ENCODE measurements at regions not wholly inside any gene's neighbourhood (a gene's known extent, or its start where the extent isn't known, plus 50 kb on each side); places are given as distances from the start of the nearest gene placed in this dataset.
"Not testable (repeated sequence)": the region's sequence is repeated elsewhere in the genome, so short reads cannot be mapped to it uniquely, and the experiment has no call there.

DNA sequence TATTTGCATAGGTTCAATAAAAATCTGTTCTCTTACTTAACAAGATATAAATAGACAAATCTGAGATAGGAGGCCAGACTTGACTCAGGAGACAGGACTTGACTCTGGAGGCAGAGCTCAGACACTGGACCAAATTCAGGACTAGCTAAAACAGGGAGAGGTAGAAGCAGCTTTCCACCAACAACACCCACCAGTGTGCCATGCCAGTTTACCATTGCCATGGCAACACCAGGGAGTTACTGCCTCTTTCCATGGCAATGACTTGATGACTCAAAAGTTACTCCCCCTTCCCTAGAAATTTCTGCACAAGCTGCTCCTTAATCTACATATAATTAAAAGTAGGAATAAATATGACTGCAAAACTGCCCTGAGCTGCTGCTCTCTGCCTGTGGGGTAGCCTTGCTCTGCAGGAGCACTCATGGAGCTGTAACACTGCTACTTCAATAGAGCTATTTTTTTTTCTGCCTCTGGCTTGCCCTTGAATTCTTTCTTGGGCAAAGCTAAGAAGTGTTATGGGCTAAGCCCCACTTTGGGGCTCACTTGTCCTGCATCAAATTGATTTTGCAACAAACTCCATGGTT lies 473.0 kb downstream of the PLK2 start:
- H3K4me1 Mint-ChIP-seq = no peaks in the 10 kb centered on the region
- ATAC-seq (replicated peaks) = no peak
- H3K27me3 Mint-ChIP-seq = peaks cover 12% of the 10 kb centered on the region
- no peak overlapping the region for H3K27ac Mint-ChIP-seq
- no peaks in the 10 kb centered on the region for H3K9me3 Mint-ChIP-seq
- H3K36me3 Mint-ChIP-seq (ENCODE audit: low read depth) = no peaks in the 10 kb centered on the region
- no peak overlapping the region for H3K4me3 Mint-ChIP-seq

DNA sequence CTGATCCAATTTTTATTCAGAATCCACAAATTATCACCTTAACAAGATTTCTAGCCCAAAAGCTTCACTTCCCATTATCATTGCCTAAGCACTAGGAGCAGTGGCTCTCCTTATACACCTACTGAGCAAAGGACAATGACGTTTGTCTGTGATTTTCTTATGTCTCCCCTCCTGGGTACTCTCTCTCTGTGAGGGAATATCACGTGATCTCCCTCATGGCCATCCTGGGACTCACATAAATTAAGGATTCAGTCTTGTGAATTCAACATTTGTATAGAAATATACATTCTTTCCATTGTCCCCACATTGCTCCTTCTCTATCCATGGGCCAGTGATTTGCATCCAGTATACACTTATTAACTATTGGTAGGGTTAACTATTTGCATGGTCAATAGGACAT lies 476.5 kb downstream of the PLK2 start:
- no peak overlapping the region for H3K27ac Mint-ChIP-seq
- H3K4me3 Mint-ChIP-seq = no peak overlapping the region
- ATAC-seq (replicated peaks) = no peak
- no peaks in the 10 kb centered on the region for H3K36me3 Mint-ChIP-seq (ENCODE audit: low read depth)
- H3K4me1 Mint-ChIP-seq = no peaks in the 10 kb centered on the region
- H3K9me3 Mint-ChIP-seq = no peaks in the 10 kb centered on the region
- no peaks in the 10 kb centered on the region for H3K27me3 Mint-ChIP-seq

DNA sequence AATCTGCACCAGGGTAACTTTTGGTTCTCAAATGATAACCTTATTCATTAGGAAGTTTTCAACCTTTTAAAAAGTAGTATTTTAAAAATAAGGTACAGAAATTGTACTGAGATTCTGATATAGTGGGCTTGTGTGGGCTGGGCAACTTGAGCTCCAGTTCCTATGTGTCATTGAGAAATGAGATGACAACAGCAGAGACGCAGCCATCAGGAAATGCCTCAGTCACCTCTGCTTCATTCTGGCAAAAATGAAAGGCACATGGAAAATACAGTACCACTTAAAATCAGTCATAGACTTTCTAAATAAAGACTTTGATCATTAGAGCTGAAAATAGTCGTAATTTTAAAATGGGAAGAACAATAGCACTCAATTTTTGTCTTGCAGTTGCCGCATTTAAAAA lies 480.2 kb downstream of the PLK2 start:
- no peak for ATAC-seq (replicated peaks)
- Mint-ChIP-seq H3K4me1 (no peaks in the 10 kb centered on the region), H3K27me3 (no peaks in the 10 kb centered on the region), H3K36me3 (ENCODE audit: low read depth) (no peaks in the 10 kb centered on the region), H3K4me3 (no peak overlapping the region), H3K9me3 (no peaks in the 10 kb centered on the region), H3K27ac (no peak overlapping the region)

DNA sequence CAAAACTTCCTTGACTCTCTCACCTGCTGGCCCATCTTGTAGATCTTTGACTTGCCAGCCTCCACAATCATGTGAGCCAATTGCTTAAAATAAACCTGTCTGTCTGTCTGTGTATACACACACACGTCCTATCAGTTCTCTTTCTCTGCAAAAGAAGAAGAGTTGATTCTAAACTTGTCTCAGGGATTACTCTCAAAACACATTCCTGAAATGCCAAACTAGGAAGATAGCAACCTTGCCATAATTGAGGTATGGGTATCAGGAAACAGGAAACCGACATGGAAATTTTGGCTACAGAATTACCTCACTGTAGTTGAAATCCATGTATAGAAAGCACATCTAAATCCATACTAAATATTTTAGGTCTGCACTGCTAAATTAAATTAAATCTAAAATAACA lies 483.4 kb downstream of the PLK2 start:
- ATAC-seq (replicated peaks) = no peak
- H3K4me1 Mint-ChIP-seq = no peaks in the 10 kb centered on the region
- no peaks in the 10 kb centered on the region for H3K9me3 Mint-ChIP-seq
- no peak overlapping the region for H3K27ac Mint-ChIP-seq
- no peaks in the 10 kb centered on the region for H3K27me3 Mint-ChIP-seq
- H3K4me3 Mint-ChIP-seq = no peak overlapping the region
- no peaks in the 10 kb centered on the region for H3K36me3 Mint-ChIP-seq (ENCODE audit: low read depth)

DNA sequence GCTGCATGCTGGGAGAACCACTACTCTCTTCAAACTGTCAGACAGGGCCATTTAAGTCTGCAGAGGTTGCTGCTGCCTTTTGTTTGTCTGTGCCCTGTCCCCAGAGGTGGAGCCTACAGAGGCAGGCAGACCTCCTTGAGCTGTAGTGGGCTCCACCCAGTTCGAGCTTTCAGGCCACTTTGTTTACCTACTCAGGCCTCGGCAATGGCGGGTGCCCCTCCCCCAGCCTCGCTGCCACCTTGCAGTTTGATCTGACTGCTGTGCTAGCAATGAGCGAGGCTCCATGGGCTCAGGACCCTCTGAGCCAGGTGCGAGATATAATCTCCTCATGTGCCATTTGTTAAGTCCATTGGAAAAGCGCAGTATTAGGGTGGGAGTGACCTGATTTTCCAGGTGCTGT lies 487.8 kb downstream of the PLK2 start:
- not testable (repeated sequence) for H3K4me3 Mint-ChIP-seq; H3K36me3 Mint-ChIP-seq (ENCODE audit: low read depth); H3K9me3 Mint-ChIP-seq; ATAC-seq (replicated peaks); H3K27me3 Mint-ChIP-seq; H3K27ac Mint-ChIP-seq; H3K4me1 Mint-ChIP-seq

DNA sequence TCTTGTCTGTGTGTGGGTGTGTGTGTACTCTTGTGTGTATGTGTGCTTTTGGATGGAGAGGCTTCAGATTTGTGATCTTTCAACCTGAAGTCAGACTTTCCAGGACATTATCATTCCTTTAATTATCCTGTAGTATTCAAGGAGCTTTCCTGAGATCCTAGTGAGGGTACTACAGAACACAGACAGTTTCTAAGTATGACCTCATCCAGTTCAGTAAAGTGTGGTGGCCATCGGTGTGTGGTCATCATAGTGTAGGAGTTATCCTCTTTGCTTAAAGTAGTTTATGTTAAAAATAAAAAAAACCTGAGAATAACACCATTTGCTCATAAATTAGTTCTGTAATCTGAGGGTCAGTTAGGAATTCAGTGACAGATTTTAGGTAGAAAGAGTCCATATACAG lies 478.0 kb upstream of the ACTBL2 start:
- Mint-ChIP-seq H3K4me3 (no peak overlapping the region), H3K27ac (no peak overlapping the region), H3K36me3 (ENCODE audit: low read depth) (no peaks in the 10 kb centered on the region), H3K27me3 (peaks cover 12% of the 10 kb centered on the region), H3K9me3 (peaks cover 5% of the 10 kb centered on the region), H3K4me1 (no peaks in the 10 kb centered on the region)
- no peak for ATAC-seq (replicated peaks)

DNA sequence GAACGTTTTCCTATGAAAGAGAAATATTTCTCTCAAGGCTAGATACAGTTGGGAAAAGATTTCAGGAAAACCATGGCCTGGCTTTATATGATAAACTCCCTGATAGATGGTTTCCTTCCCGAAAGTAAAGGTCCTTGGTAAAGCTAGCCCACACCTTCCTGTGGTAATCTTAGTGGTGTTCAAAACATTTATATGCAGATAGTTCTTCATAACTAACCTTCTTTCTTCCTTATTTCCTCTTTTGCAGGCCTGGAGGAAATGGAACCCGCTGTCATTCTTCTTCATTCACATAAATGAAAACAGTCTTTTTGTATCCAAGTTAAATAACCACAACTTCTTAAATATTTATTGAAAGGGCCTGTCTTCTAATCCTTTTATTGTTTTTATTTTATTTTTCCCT lies 474.0 kb upstream of the ACTBL2 start:
- no peak for ATAC-seq (replicated peaks)
- no peaks in the 10 kb centered on the region for H3K9me3 Mint-ChIP-seq
- no peak overlapping the region for H3K4me3 Mint-ChIP-seq
- no peaks in the 10 kb centered on the region for H3K4me1 Mint-ChIP-seq
- H3K27me3 Mint-ChIP-seq = peaks cover 12% of the 10 kb centered on the region
- no peak overlapping the region for H3K27ac Mint-ChIP-seq
- H3K36me3 Mint-ChIP-seq (ENCODE audit: low read depth) = no peaks in the 10 kb centered on the region

DNA sequence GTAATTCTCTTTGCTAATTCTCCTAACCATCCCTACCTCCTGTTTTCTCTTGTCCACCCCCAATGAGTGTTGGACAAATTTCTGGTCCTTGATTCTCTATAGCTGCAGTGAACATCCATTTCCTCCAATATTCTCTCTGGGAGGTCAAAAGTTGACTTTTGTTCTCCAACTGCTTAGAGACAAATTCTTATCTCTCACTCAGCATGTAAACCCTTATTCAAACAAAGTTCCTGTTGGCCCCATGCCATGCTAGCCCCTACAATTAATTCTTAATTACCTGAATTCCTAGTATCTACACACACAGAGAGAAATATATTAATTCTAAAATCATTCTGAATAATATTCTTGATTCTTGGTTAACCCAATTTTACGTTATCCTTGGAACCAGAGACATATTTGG lies 472.9 kb upstream of the ACTBL2 start:
- no peak overlapping the region for H3K27ac Mint-ChIP-seq
- no peak for ATAC-seq (replicated peaks)
- H3K27me3 Mint-ChIP-seq = peaks cover 8% of the 10 kb centered on the region
- H3K36me3 Mint-ChIP-seq (ENCODE audit: low read depth) = no peaks in the 10 kb centered on the region
- H3K9me3 Mint-ChIP-seq = no peaks in the 10 kb centered on the region
- no peak overlapping the region for H3K4me3 Mint-ChIP-seq
- no peaks in the 10 kb centered on the region for H3K4me1 Mint-ChIP-seq

DNA sequence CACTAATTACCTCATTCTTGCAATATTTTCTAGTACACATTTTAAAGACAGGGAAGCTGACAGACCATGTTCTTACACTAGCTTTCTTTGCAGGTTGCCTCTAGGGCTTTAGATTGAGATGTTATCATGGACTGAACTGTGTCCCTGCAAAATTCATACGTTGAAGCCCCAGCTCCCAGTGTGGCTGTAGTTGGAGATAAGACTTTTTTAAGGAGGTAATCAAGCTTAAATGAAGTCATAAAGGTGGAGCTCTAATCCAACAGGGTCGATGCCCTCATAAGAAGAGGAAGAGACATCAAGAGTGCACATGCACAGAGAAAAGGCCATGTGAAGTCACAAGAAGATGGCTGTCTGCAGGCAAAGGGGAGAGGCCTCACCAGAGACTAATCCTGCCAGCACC lies 471.2 kb upstream of the ACTBL2 start:
- peaks cover 10% of the 10 kb centered on the region for H3K27me3 Mint-ChIP-seq
- H3K4me3 Mint-ChIP-seq = no peak overlapping the region
- no peak overlapping the region for H3K27ac Mint-ChIP-seq
- H3K9me3 Mint-ChIP-seq = no peaks in the 10 kb centered on the region
- no peak for ATAC-seq (replicated peaks)
- no peaks in the 10 kb centered on the region for H3K36me3 Mint-ChIP-seq (ENCODE audit: low read depth)
- H3K4me1 Mint-ChIP-seq = no peaks in the 10 kb centered on the region

DNA sequence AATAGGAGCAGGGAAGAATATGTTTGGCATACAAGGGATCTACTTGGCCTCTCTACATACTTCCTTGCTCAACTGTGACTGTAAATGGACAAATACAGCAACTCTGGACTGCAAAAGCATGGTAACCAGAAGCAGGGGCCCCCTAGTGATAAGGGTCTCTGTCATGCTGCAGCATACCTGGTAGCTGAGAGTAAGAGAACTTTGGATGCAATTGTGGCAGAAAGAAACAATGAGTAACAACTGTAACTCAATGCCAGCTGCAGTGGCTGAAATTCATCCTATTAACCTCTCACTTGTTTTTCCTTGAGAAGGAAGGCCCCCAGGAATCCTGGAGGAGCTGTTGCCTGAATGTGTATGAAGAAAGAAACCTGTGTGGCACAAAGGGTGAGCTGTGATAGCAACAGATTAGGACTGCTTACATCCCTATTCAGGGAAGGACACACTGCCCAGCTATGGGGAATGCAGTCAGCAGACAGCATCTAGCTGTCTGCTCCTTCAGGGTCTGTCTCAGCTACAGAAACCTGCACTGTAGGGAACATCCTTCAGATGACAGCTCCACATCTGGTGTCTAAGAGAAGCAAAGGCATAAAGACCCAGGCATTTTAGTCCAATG lies 468.1 kb upstream of the ACTBL2 start:
- Mint-ChIP-seq H3K4me1 (no peaks in the 10 kb centered on the region), H3K27me3 (peaks cover 10% of the 10 kb centered on the region), H3K27ac (no peak overlapping the region), H3K4me3 (no peak overlapping the region), H3K36me3 (ENCODE audit: low read depth) (no peaks in the 10 kb centered on the region), H3K9me3 (peaks cover 4% of the 10 kb centered on the region)
- ATAC-seq (replicated peaks) = no peak

DNA sequence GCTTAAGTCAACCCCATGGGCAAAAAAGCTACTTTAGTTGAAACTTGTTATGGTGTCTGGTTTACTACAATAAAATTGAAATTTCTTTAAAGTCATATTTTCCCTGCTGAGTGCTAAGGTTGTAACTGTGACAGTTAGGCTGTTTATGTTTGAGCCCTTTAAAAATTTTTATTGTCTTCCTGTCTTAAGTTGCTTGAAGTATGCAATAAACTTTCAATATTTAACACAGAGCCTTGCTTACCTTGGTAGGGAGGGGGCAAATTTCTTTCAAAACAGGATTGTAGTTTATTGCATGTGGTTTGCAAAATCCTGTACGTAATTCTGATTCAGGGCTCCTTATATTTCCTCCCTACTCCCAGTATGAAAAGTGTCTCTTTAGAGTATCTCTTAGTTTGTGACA lies 465.5 kb upstream of the ACTBL2 start:
- H3K4me1 Mint-ChIP-seq = no peaks in the 10 kb centered on the region
- no peak overlapping the region for H3K27ac Mint-ChIP-seq
- peaks cover 10% of the 10 kb centered on the region for H3K27me3 Mint-ChIP-seq
- peaks cover 4% of the 10 kb centered on the region for H3K9me3 Mint-ChIP-seq
- no peaks in the 10 kb centered on the region for H3K36me3 Mint-ChIP-seq (ENCODE audit: low read depth)
- no peak for ATAC-seq (replicated peaks)
- no peak overlapping the region for H3K4me3 Mint-ChIP-seq

DNA sequence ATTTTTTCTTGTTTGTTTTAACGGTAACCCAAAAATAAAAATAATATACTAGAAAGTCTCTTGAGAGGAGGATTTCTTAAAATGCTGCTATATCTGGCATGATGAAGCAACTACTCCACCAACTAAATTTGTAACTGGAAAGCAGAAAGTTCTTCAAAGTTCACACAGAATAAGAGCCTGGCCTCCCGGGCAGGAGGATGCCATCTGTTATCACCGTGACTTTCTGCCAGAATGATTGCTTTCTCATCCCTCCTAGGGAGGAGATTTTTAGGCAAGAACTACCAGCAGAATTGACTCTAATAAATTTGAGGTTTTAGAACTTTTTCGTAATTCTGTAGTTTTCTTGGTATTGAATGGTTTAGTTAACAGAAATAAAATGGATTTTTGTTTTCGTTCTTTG lies 464.6 kb upstream of the ACTBL2 start:
- H3K27ac Mint-ChIP-seq = no peak overlapping the region
- no peak overlapping the region for H3K4me3 Mint-ChIP-seq
- H3K9me3 Mint-ChIP-seq = peaks cover 4% of the 10 kb centered on the region
- peaks cover 10% of the 10 kb centered on the region for H3K27me3 Mint-ChIP-seq
- no peak for ATAC-seq (replicated peaks)
- no peaks in the 10 kb centered on the region for H3K4me1 Mint-ChIP-seq
- no peaks in the 10 kb centered on the region for H3K36me3 Mint-ChIP-seq (ENCODE audit: low read depth)

DNA sequence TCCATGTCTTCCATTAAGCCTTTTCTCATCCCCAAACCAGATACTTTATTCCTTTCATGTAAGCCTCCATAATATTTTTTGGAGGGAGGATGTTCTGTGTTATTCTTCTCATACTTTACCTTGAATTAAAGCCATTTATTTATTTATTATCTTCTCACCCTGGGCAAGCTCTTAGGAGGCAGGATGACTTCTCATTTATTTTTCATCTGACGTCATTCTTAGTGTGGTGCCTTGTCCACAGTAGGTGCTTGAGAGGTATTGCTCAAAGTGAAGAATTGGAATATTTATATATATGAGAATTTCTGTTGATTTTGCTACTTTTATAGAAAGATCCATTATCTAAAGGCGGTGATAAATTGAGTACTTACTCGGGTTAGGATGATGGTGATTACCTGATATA lies 458.3 kb upstream of the ACTBL2 start:
- ATAC-seq (replicated peaks) = no peak
- no peaks in the 10 kb centered on the region for H3K4me1 Mint-ChIP-seq

DNA sequence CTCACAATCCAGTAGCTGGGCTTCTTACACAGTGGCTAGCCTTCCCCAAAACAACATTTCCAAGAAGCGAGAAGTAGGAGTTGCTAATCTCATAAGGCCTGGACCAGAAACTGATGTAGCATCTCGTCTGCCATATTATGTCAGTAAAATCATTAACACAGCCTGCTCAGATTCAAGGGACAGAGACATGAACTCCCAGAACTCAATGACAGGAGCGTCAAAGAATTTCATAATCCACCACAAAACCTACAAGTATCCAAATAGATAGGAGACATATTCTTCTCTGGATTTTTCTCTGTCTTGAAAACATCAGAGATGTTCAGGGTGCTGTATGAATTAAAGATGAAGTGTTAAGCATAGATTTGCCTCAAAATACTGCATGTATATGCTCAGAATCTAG lies 457.6 kb upstream of the ACTBL2 start:
- no peak for ATAC-seq (replicated peaks)
- Mint-ChIP-seq H3K4me3 (no peak overlapping the region), H3K36me3 (ENCODE audit: low read depth) (no peaks in the 10 kb centered on the region), H3K27ac (no peak overlapping the region), H3K9me3 (peaks cover 8% of the 10 kb centered on the region), H3K4me1 (no peaks in the 10 kb centered on the region), H3K27me3 (peaks cover 16% of the 10 kb centered on the region)

More for the DNA sequence above, 458.3 kb upstream of the ACTBL2 start:
- peaks cover 14% of the 10 kb centered on the region for H3K27me3 Mint-ChIP-seq
- no peaks in the 10 kb centered on the region for H3K36me3 Mint-ChIP-seq (ENCODE audit: low read depth)
- peaks cover 8% of the 10 kb centered on the region for H3K9me3 Mint-ChIP-seq
- H3K27ac Mint-ChIP-seq = no peak overlapping the region
- no peak overlapping the region for H3K4me3 Mint-ChIP-seq

DNA sequence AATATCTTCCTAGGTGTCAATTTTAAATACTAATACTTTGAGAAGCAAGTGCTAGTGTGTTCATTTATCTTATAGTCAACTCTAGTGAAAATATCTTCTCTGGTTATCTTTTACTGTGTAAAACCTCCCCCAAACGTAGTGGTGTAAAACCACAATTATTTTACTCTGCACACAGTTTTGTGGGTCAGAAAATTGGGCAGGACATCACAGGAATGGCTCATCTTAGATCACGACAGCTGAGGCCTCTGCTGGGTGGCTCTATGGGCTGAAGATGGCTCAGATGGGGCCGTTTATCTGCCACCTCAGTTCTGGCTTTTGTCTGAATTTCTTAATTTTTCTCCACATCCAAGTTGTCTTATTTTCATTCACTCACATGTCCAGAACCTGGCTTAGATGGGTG lies 457.2 kb upstream of the ACTBL2 start:
- no peak overlapping the region for H3K27ac Mint-ChIP-seq
- peaks cover 8% of the 10 kb centered on the region for H3K9me3 Mint-ChIP-seq
- no peaks in the 10 kb centered on the region for H3K4me1 Mint-ChIP-seq
- no peaks in the 10 kb centered on the region for H3K36me3 Mint-ChIP-seq (ENCODE audit: low read depth)
- no peak overlapping the region for H3K4me3 Mint-ChIP-seq
- no peak for ATAC-seq (replicated peaks)
- peaks cover 16% of the 10 kb centered on the region for H3K27me3 Mint-ChIP-seq

DNA sequence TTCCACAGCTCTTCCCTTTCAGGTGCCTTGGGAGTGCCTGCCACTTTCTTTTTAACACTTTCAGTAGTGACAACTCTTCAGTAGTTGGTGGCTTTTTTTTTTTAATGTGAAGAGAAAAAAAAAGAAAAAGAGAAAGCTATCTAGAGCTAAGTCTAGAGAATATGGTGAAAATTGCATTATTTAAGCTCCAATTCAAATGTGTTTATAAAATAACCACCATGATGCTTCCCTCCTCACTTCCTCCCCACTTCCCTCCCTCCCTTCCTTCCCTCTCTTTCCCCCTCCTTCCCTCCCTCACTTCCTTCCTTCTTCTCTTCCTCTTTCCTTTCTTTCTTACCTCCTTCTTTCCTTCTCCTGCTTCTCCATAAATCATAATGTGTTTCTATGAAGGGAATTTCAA lies 456.7 kb upstream of the ACTBL2 start:
- Mint-ChIP-seq H3K27ac (no peak overlapping the region), H3K9me3 (peaks cover 8% of the 10 kb centered on the region), H3K4me3 (no peak overlapping the region), H3K27me3 (peaks cover 16% of the 10 kb centered on the region), H3K4me1 (no peaks in the 10 kb centered on the region), H3K36me3 (ENCODE audit: low read depth) (no peaks in the 10 kb centered on the region)
- no peak for ATAC-seq (replicated peaks)
